HAP-1 (cell line): ENCODE measurements at regions not wholly inside any gene's neighbourhood (a gene's known extent, or its start where the extent isn't known, plus 50 kb on each side); places are given as distances from the start of the nearest gene placed in this dataset.

Experiments used
- DNase-seq, 2 experiments: peaks; one replicate each; pipeline ENCODE4 v3.0.0-alpha.2; 2016 to 2020; ENCODE audit warnings: low spot score in 2 of 2
- H3K27me3 ChIP-seq: fragments of 250-450 bp; sonication (Bioruptor Pico); 2 replicates; pipeline ENCODE4 v1.5.1; 2020; ENCODE audit warnings: low read depth, mild to moderate bottlenecking, moderate library complexity
- H3K36me3 ChIP-seq: fragments of 250-450 bp; sonication (Bioruptor Pico); replicated peaks from 2 replicates; pipeline ENCODE4 v1.5.1; 2020; ENCODE audit warnings: mild to moderate bottlenecking
- H3K4me1 ChIP-seq: fragments of 250-450 bp; sonication (Bioruptor Pico); 2 replicates; pipeline ENCODE4 v1.5.1; 2020; ENCODE audit warnings: mild to moderate bottlenecking
- H3K4me3 ChIP-seq: fragments of 250-450 bp; sonication (Bioruptor Pico); 2 replicates; pipeline ENCODE4 v1.5.1; 2020; ENCODE audit warnings: mild to moderate bottlenecking, moderate library complexity
- H3K9me3 ChIP-seq: fragments of 250-450 bp; sonication (Bioruptor Pico); 2 replicates; pipeline ENCODE4 v1.5.1; 2020; ENCODE audit warnings: mild to moderate bottlenecking, moderate library complexity
- in situ Hi-C: fragments of 300-500 bp; cut with MboI; formaldehyde crosslinking; loops from 3 replicates; pipeline ENCODE4 v1.14.3; 2020; ENCODE audit warnings: low sequenced_read_pairs, inconsistent platforms, mixed read lengths

DNA sequence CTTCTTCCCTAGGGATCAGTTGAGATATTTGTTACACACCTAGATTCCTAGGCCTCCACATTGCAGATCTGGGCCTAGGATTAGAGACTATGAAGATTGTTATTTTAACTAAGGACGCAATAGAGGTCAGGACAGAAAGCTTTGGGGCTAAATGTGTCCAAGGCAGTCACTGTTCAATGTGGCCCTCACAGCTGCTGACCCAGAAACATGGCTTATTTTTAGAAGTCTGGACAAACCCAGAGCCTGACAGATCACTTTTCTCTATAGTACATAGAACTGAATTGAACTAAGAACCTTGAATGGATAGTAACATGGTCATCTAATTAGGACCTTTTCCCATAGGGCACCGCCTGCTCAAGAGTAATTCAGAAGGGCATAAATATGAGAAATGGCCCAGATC is 146.6 kb upstream of the AUTS2 start:
- peaks cover 10% of the 10 kb centered on the region for H3K4me1 ChIP-seq
- no peaks in the 10 kb centered on the region for H3K9me3 ChIP-seq
- H3K4me3 ChIP-seq: no peak overlapping the region
- H3K27me3 ChIP-seq: no peaks in the 10 kb centered on the region; the same call in 1 of the 2 replicates
- H3K36me3 ChIP-seq: no peaks in the 10 kb centered on the region
- in situ Hi-C loops: no loop called here
- no peak for DNase-seq

DNA sequence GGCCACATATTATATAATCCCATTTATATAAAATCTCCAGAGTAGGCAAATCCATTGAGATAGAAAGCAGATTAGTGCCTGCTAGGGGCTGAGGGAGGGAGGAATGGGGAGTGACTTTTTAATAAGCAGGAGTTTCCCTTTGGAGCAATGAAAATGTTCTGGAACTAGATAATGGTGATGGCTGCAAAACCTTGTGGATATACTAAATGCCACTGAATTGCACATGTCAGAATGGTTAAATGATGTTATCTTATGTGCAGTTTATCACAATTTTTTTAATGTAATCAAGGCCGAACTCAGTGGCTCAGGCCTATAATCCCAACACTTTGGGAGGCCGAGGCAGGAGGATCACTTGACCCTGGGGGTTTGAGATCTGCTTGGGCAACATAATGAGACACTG is 145.5 kb upstream of the AUTS2 start:
- in situ Hi-C loops: no loop called here
- H3K36me3 ChIP-seq: no peaks in the 10 kb centered on the region
- DNase-seq: no peak
- H3K27me3 ChIP-seq: no peaks in the 10 kb centered on the region; the same call in 1 of the 2 replicates
- H3K4me3 ChIP-seq: no peak overlapping the region
- H3K4me1 ChIP-seq: peaks cover 15% of the 10 kb centered on the region
- H3K9me3 ChIP-seq: no peaks in the 10 kb centered on the region

DNA sequence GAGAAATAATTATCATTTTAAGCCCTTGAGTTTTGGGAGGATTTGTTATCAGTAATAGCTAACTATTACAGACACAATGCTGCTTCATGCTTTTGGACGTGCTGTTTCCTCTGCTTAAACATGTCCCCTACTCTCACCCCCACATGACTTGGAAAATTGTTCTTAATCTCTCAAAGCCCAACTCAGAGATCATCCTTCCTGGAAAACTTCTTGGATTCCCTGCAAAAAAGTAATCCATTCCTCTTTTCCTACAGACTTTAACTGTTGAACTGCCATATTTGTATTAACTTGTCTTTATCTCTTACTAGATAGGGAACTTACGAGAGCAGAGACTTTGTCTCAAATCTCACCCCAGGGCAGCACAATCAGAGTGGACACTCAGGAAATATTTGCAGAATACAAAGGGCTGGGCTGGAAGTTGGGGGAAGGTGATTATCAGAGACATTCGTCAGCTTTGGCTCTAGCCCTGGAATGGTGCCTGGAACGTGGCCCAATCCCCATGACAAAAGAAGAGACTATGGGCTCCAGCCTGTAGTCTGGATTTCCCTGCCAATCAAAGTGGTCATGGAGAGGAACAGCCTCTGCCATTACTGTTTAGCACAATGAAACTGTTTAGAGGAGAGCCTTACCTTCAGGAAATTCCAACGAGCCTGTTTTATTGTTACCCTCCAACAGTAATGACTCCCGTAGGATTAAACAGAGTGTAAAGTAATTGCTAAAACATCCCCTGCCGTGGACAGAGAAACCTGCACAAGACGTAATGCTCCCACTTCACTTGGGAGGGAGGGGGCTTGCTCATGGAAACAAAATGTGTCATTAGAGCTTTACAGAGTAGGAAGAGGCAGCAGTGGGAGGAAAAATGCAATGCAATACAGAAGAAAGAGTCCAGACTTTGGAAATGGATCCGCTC is 140.4 kb upstream of the AUTS2 start:
- Histone ChIP-seq H3K4me1 (peaks cover 14% of the 10 kb centered on the region), H3K36me3 (no peaks in the 10 kb centered on the region), H3K27me3 (no peaks in the 10 kb centered on the region), H3K4me3 (no peak overlapping the region), H3K9me3 (no peaks in the 10 kb centered on the region)
- in situ Hi-C loops: no loop called here
- peak; percentile 90 to 93 for DNase-seq

DNA sequence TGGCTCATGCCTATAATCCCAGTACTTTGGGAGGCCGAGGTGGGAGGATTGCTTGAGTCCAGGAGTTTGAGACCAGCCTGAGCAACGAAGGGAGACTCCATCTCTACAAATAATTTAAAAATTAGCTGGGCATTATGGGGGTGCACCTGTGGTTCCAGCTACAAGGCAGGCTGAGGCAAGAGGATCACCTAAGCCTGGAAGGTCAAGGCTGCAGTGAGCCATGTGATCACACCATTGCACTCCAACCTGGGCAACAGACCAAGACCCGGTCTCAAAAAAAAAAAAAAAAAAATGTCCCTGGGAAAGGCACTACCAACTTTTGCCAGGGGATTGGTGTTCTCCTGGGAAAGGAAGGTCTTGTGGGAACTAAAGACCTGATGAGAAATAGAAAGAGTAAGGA is 134.2 kb upstream of the AUTS2 start:
- H3K4me3 ChIP-seq: no peak overlapping the region
- H3K27me3 ChIP-seq: no peaks in the 10 kb centered on the region
- no peak for DNase-seq
- in situ Hi-C loops: no loop called here
- no peaks in the 10 kb centered on the region for H3K9me3 ChIP-seq
- no peaks in the 10 kb centered on the region for H3K4me1 ChIP-seq
- H3K36me3 ChIP-seq: no peaks in the 10 kb centered on the region

DNA sequence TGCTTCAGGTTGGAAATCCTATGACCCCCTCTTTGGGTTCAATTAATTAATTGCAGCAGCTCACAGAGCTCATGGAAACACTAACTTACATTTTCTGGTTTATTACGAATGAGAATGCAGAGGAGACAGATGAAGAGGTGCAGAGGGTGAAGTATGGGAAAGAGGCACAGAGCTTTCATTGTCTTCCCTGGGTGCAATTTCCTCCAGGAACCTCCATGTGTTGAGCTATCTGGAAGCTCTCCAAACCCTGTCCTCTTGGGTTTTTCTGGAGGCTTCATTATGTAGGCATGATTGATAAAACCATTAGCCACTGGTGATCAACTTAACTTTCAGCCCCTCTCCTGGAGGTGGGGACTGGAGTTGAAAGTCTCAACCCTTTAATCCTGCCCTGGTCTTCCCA is 133.0 kb upstream of the AUTS2 start:
- Histone ChIP-seq H3K36me3 (no peaks in the 10 kb centered on the region), H3K4me1 (no peaks in the 10 kb centered on the region), H3K27me3 (no peaks in the 10 kb centered on the region), H3K4me3 (no peak overlapping the region), H3K9me3 (no peaks in the 10 kb centered on the region)
- in situ Hi-C loops: no loop called here
- no peak for DNase-seq

DNA sequence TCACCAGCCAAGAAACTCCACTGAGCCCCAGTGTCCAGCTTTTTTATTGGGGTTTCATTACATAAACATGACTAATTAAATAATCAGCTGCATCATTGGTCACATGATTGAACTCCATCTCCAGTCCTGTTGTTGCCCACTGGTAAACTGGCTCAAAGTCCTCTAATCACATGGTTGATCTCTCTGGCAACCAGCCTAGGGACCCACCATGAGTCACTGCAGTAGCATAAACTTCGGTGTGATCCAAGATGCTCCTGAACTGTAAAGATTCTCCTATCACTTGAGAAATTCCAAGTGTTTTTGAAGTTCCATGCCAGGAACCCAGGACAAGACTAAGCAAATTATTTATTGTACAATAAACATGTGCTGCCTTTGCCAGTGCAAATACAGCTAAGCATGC is 130.4 kb upstream of the AUTS2 start:
- Histone ChIP-seq H3K9me3 (no peaks in the 10 kb centered on the region), H3K36me3 (no peaks in the 10 kb centered on the region), H3K4me3 (no peak overlapping the region), H3K27me3 (no peaks in the 10 kb centered on the region), H3K4me1 (no peaks in the 10 kb centered on the region)
- DNase-seq: no peak
- in situ Hi-C loops: no loop called here

DNA sequence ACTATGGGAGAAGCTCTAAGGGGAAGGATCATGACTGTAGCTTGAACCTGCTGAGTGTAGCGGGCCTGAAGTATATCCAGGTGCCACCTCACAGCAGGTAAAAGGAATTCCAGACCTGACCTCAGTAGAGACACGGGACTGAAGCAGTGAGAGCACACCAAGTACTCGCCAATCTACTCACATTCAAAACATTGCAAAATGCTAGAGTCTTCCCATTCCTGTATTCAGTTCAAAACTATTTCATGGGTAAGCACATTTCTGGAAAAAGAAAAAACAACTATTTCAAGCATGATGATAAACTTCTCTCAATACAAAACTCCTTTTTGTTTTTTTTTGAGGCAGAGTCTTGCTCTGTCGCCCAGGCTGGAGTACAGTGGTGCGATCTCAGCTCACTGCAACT is 121.9 kb upstream of the AUTS2 start:
- H3K27me3 ChIP-seq: no peaks in the 10 kb centered on the region
- DNase-seq: no peak
- no peaks in the 10 kb centered on the region for H3K36me3 ChIP-seq
- H3K4me3 ChIP-seq: no peak overlapping the region
- in situ Hi-C loops: no loop called here
- peaks cover 6% of the 10 kb centered on the region for H3K4me1 ChIP-seq
- H3K9me3 ChIP-seq: no peaks in the 10 kb centered on the region

DNA sequence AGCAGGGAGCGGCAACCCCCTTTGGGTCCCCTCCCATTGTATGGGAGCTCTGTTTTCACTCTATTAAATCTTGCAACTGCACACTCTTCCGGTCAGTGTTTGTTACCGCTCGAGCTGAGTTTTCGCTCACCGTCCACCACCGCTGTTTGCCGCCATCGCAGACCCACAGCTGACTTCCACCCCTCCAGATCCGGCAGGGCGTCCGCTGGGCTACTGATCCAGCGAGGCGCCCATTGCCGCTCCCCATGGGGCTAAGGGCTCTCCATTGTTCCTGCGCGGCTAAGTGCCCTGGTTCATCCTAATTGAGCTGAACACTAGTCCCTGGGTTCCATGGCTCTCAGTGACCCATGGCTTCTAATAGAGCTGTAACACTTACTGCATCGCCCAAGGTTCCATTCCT is 115.6 kb upstream of the AUTS2 start:
- H3K36me3 ChIP-seq: no peaks in the 10 kb centered on the region
- H3K4me1 ChIP-seq: peaks cover 6% of the 10 kb centered on the region
- no peak overlapping the region for H3K4me3 ChIP-seq
- no peaks in the 10 kb centered on the region for H3K27me3 ChIP-seq
- DNase-seq: no peak
- H3K9me3 ChIP-seq: no peaks in the 10 kb centered on the region
- in situ Hi-C loops: no loop called here

DNA sequence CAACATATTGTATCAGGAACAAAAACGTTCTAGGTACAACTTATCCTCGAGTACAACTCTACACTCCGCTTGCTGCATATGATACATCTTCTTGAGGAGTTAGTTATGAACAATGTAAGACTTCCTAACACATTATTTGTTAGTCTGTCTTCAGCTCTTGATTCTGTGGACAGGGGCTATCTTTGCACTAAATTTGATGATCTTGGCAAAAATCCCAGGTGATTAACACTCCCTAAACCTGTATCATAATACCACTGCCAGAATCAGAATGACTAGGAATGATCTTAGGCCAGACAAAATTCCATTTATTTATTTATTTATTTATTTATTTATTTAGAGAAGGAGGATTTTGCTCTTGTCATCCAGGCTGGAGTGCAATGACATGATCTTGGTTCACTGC is 108.7 kb upstream of the AUTS2 start:
- Histone ChIP-seq H3K9me3 (no peaks in the 10 kb centered on the region), H3K4me1 (no peaks in the 10 kb centered on the region), H3K27me3 (0 out of 2 replicates have a peak, but pooled peaks cover 4% of the 10 kb centered on the region), H3K36me3 (no peaks in the 10 kb centered on the region), H3K4me3 (no peak overlapping the region)
- in situ Hi-C loops: no loop called here
- no peak for DNase-seq

DNA sequence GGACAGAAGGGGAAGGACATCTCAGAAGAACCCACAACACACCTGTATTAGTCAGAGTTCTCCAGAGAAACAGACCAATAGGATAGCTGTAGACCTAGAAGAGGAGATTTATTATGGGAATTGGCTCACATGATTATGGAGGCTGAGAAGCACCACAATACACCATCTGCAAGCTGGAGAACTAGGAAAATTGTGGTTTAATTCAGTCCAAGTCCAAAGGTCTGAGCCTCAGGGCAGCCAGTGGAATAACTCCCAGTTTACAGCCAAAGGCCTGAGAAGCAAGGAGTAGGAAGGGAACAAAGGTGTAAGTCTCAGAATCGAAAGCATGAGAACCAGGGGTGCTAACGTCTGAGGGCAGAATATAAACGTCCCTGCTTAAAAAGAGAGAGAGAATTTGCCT is 99.6 kb upstream of the AUTS2 start:
- in situ Hi-C loops: no loop called here
- no peaks in the 10 kb centered on the region for H3K27me3 ChIP-seq
- no peaks in the 10 kb centered on the region for H3K4me1 ChIP-seq

DNA sequence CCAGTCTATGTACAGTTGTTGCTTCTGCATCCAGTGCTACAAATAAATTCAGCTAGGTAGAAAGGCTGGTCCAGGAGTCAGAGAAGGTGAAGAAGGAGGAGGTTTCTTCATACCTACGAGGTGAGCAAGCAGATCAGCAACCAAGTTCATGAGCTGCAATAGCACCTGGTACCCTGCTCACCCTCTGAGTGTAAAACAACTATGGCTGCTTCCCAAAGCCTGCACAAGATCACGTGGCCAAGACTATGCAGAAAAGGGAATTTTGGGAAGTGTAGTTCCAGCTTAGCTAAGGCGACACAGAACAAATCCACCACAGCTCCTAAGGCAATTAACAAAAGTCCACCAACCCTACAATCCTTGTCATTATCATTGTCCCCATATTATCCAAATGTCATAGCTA is 95.9 kb upstream of the AUTS2 start:
- in situ Hi-C loops: no loop called here
- H3K27me3 ChIP-seq: no peaks in the 10 kb centered on the region
- H3K9me3 ChIP-seq: no peaks in the 10 kb centered on the region
- no peaks in the 10 kb centered on the region for H3K4me1 ChIP-seq
- peak in 1 of 2 experiments; percentile 5 for DNase-seq
- H3K4me3 ChIP-seq: no peak overlapping the region
- no peaks in the 10 kb centered on the region for H3K36me3 ChIP-seq

More for the DNA sequence above, 99.6 kb upstream of the AUTS2 start:
- no peaks in the 10 kb centered on the region for H3K9me3 ChIP-seq
- no peak overlapping the region for H3K4me3 ChIP-seq
- no peak for DNase-seq
- no peaks in the 10 kb centered on the region for H3K36me3 ChIP-seq

DNA sequence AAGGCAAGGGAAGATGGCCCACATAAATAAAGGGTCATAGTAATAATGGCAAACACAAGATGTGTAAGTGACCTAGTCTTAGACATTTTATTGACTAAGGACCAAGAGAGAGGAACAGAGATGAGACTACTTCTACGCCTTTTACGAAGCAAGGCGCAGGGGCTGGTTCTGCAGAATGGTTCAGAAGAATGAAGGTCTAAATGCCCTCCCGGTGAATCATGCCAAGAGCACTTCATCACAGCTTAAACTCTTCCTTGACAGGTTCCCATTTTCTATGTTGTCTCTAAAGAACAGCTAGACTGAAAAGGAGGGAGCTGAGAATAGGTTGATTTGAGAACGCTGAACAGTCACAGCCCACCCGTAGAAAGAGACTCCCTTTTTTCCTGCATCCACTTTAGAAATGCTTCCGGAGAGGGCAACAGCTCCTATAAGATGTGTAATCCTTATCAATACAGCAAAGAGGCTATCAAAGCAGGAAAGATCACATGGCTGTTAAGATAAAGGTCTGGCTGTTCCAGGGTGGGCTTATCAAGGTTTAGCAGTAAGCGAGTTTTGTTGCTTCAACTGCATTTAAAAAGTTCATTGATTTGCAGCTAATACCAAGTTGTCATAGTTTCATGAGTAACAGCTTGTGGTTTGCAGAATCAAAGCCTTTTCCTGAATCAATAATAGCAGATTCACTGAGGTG is 93.4 kb upstream of the AUTS2 start:
- no peak overlapping the region for H3K4me3 ChIP-seq
- H3K27me3 ChIP-seq: no peaks in the 10 kb centered on the region
- no peaks in the 10 kb centered on the region for H3K4me1 ChIP-seq
- no peaks in the 10 kb centered on the region for H3K9me3 ChIP-seq
- in situ Hi-C loops: no loop called here
- DNase-seq: no peak
- no peaks in the 10 kb centered on the region for H3K36me3 ChIP-seq

DNA sequence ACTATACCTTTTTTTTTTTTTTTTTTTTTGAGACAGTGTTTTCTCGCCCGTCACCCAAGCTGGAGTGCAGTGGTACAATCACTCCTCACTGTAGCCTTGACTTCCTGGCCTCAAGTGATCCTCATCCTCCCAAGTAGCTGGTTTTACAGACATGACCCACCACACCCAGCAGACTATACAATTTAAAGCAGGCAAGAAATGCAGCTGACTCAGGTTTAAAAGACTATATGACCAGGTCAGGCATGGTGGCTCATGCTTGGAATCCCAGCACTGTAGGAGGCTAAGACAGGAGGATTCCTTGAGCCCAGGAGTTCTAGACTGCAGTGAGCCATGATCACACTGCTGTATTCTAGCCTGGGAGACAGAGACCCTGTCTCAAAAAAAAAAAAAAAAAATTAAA is 89.5 kb upstream of the AUTS2 start:
- Histone ChIP-seq H3K27me3 (no peaks in the 10 kb centered on the region), H3K4me3 (no peak overlapping the region), H3K4me1 (no peaks in the 10 kb centered on the region), H3K9me3 (no peaks in the 10 kb centered on the region), H3K36me3 (no peaks in the 10 kb centered on the region)
- in situ Hi-C loops: no loop called here
- DNase-seq: no peak

DNA sequence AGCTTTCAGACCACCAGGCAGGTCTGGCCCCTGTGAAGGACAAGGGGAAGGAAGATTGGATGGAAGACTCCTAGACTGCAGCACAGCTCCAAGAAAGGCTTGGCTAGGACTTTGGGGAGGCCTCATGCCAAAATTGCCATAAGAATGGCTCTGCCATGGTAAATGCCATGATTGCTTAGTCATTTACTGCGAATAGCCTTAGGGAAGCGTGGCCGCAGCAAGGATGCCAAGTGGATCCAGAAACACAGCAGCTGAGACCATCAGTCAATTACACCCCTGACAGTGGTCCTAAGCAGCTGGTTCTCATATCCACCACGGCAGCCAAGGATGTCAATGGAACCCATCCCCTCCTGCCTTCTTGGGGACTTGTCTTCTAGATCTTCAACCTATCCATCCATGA is 88.2 kb upstream of the AUTS2 start:
- Histone ChIP-seq H3K9me3 (no peaks in the 10 kb centered on the region), H3K4me3 (no peak overlapping the region), H3K36me3 (no peaks in the 10 kb centered on the region), H3K4me1 (no peaks in the 10 kb centered on the region), H3K27me3 (no peaks in the 10 kb centered on the region)
- DNase-seq: no peak
- in situ Hi-C loops: no loop called here
